GM23338 (cell line): ENCODE measurements at regions not wholly inside any gene's neighbourhood (a gene's known extent, or its start where the extent isn't known, plus 50 kb on each side); places are given as distances from the start of the nearest gene placed in this dataset.
A peak's percentile ranks its signal among the peaks of the same experiment; 100 is the strongest.

Experiments
- ATAC-seq: fragments of 200-7000 bp; cut with Tn5 transposase; 3 replicates; pipeline ENCODE4 v1.9.1; 2020
- DNase-seq: peaks from one replicate; pipeline ENCODE4 v3.0.0-alpha.2; 2015; ENCODE audit warnings: low spot score
- H2AFZ ChIP-seq: fragments of 200-600 bp; sonication (generic); 2 replicates; pipeline ENCODE4 v1.8.0; 2016; ENCODE audit warnings: antibody characterized with exemption, mild to moderate bottlenecking, moderate library complexity
- H3F3A ChIP-seq: fragments of 200-600 bp; sonication (generic); replicated peaks from 2 replicates; pipeline ENCODE4 v1.8.0; 2017; ENCODE audit warnings: antibody characterized with exemption, mixed run types, low read depth
- H3K27ac ChIP-seq: fragments of 200-600 bp; sonication (generic); 2 replicates; pipeline ENCODE4 v1.6.1; 2016; ENCODE audit warnings: low read depth
- H3K27me3 ChIP-seq: fragments of 200-600 bp; sonication (generic); 2 replicates; pipeline ENCODE4 v1.8.0; 2016; ENCODE audit warnings: mild to moderate bottlenecking, mixed run types, moderate library complexity; ENCODE audit not compliant: insufficient read depth
- H3K36me3 ChIP-seq: fragments of 200-600 bp; sonication (generic); 2 replicates; pipeline ENCODE4 v1.8.0; 2016; ENCODE audit warnings: mild to moderate bottlenecking; ENCODE audit not compliant: insufficient read depth
- H3K4me1 ChIP-seq: fragments of 200-600 bp; sonication (generic); 2 replicates; pipeline ENCODE4 v1.8.0; 2016; ENCODE audit warnings: mild to moderate bottlenecking, moderate library complexity; ENCODE audit not compliant: insufficient read depth
- H3K4me2 ChIP-seq: fragments of 200-600 bp; sonication (generic); 2 replicates; pipeline ENCODE4 v1.7.1; 2017; ENCODE audit warnings: mixed run types
- H3K4me3 ChIP-seq: fragments of 200-600 bp; sonication (generic); 2 replicates; pipeline ENCODE4 v1.6.1; 2016; ENCODE audit warnings: mixed run types
- H3K79me2 ChIP-seq: fragments of 200-600 bp; sonication (generic); replicated peaks from 2 replicates; pipeline ENCODE4 v1.8.0; 2017; ENCODE audit warnings: mild to moderate bottlenecking; ENCODE audit not compliant: insufficient read depth
- H3K9me2 ChIP-seq: fragments of 200-600 bp; sonication (generic); 2 replicates; pipeline ENCODE4 v1.8.0; 2017; ENCODE audit not compliant: insufficient read depth
- H4K20me1 ChIP-seq: fragments of 200-600 bp; sonication (generic); replicated peaks from 2 replicates; pipeline ENCODE4 v1.8.0; 2017; ENCODE audit warnings: mild to moderate bottlenecking; ENCODE audit not compliant: insufficient read depth
- H3K27ac Mint-ChIP-seq: 2 replicates; pipeline ENCODE4 v1.8.0; 2020; ENCODE audit warnings: inconsistent platforms, mild to moderate bottlenecking, moderate library complexity, mixed read lengths
- H3K27me3 Mint-ChIP-seq: 3 replicates; pipeline ENCODE4 v1.8.0; 2022; ENCODE audit warnings: low read depth, mild to moderate bottlenecking, moderate library complexity, mixed read lengths, inconsistent platforms; ENCODE audit not compliant: insufficient read depth, poor library complexity
- H3K36me3 Mint-ChIP-seq: 3 replicates; pipeline ENCODE4 v1.8.0; 2021; ENCODE audit warnings: low read depth, mild to moderate bottlenecking, inconsistent platforms, moderate library complexity, mixed read lengths
- H3K4me1 Mint-ChIP-seq: 3 replicates; pipeline ENCODE4 v1.8.0; 2020; ENCODE audit warnings: mild to moderate bottlenecking, inconsistent platforms, mixed read lengths
- H3K4me3 Mint-ChIP-seq: 3 replicates; pipeline ENCODE4 v1.8.0; 2021; ENCODE audit warnings: moderate library complexity, mild to moderate bottlenecking, inconsistent platforms, mixed read lengths
- H3K9me3 Mint-ChIP-seq: 3 replicates; pipeline ENCODE4 v1.8.0; 2020; ENCODE audit warnings: moderate library complexity, mild to moderate bottlenecking, inconsistent platforms, mixed read lengths
- CREB1 ChIP-seq: fragments of 250-450 bp; sonication (Bioruptor Pico); IDR thresholded peaks from 2 replicates; pipeline ENCODE4 v1.5.0; 2020; ENCODE audit warnings: low read depth, mild to moderate bottlenecking, moderate library complexity
- EZH2 ChIP-seq: fragments of 200-600 bp; sonication (generic); IDR thresholded peaks from one replicate; pipeline ENCODE4 v1.8.0; 2017; ENCODE audit warnings: antibody characterized with exemption, mild to moderate bottlenecking, low read depth; ENCODE audit not compliant: unreplicated experiment
- EZH2phosphoT487 ChIP-seq: fragments of 200-600 bp; sonication (generic); IDR thresholded peaks from one replicate; pipeline ENCODE4 v1.8.1; 2018; ENCODE audit warnings: antibody characterized with exemption; ENCODE audit not compliant: unreplicated experiment
- JUNB ChIP-seq: IDR thresholded peaks from one replicate; pipeline ENCODE4 v1.6.1; 2016; ENCODE audit warnings: antibody characterized with exemption; ENCODE audit not compliant: unreplicated experiment
- NANOG ChIP-seq: IDR thresholded peaks from 2 replicates; pipeline ENCODE4 v1.6.1; 2016; ENCODE audit warnings: antibody characterized with exemption, borderline replicate concordance
- POLR2AphosphoS5 ChIP-seq: IDR thresholded peaks from 2 replicates; pipeline ENCODE4 v1.6.1; 2016; ENCODE audit warnings: antibody characterized with exemption, low read depth
- STAT1 ChIP-seq: IDR thresholded peaks from one replicate; pipeline ENCODE4 v1.6.1; 2016; ENCODE audit warnings: antibody characterized with exemption; ENCODE audit not compliant: unreplicated experiment
- ZNF114 ChIP-seq: fragments of 250-450 bp; sonication (Bioruptor Pico); IDR thresholded peaks from 2 replicates; pipeline ENCODE4 v1.5.0; 2020; ENCODE audit warnings: mild to moderate bottlenecking, moderate library complexity
- ZNF331 ChIP-seq: fragments of 250-450 bp; sonication (Bioruptor Pico); IDR thresholded peaks from 2 replicates; pipeline ENCODE4 v1.5.0; 2020; ENCODE audit warnings: low read depth, mild to moderate bottlenecking, moderate library complexity
- TF ChIP-seq, protein P1 (sequence below), 2 experiments: fragments of 200-600 bp in 1 of 2; sonication (generic) in 1 of 2; conservative IDR thresholded peaks; 2 replicates each; pipeline versions ENCODE4 v1.5.1 to v1.6.1; 2016 to 2017; ENCODE audit warnings: antibody characterized with exemption in 2 of 2, low read depth in 2 of 2, mild to moderate bottlenecking in 2 of 2, moderate library complexity in 1 of 2
- TF ChIP-seq, protein P2 (sequence below): IDR thresholded peaks from one replicate; pipeline ENCODE4 v1.6.1; 2018; ENCODE audit warnings: antibody characterized with exemption; ENCODE audit not compliant: unreplicated experiment
- TF ChIP-seq, protein P3 (sequence below): fragments of 250-450 bp; sonication (Bioruptor Pico); IDR thresholded peaks from 2 replicates; pipeline ENCODE4 v1.5.0; 2020; ENCODE audit warnings: mild to moderate bottlenecking, moderate library complexity
- TF ChIP-seq, protein P4 (sequence below): IDR thresholded peaks from 2 replicates; pipeline ENCODE4 v1.6.1; 2016; ENCODE audit warnings: antibody characterized with exemption

DNA sequence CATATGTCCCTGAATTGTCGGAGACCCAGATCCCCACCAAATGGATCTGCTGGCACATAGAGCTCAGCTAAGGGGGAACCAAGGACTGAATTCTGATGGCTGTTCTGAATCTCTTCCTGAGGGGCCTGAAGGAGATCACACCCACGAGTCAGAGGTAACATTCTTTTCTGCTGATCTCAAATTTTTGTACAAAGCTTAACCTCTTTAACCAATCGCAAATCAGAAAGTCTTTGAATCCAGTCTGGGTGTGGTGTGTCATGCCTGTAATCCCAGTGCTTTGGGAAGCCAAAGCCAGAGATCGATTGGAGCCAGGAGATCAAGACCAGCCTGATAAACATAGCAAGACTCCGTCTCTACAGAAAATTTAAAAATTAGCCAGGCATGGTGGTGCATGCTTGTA, 62.8 kb upstream of the PRRC2C start:
- no peaks in the 10 kb centered on the region for H3K27me3 ChIP-seq
- peak overlapping the region; percentile 85; the same call in 1 of the 2 replicates for H3K27ac ChIP-seq
- H3K9me2 ChIP-seq: no peaks in the 10 kb centered on the region
- Mint-ChIP-seq H3K4me1 (peaks cover 31% of the 10 kb centered on the region), H3K27ac (no peak overlapping the region), H3K4me3 (no peak overlapping the region), H3K36me3 (peaks cover 28% of the 10 kb centered on the region), H3K9me3 (peaks cover 28% of the 10 kb centered on the region), H3K27me3 (peaks cover 8% of the 10 kb centered on the region)
- TF ChIP-seq CREB1 (no peak), ZNF331 (no peak), POLR2AphosphoS5 (no peak), NANOG (no peak), STAT1 (no peak), ZNF114 (no peak), EZH2phosphoT487 (no peak), EZH2 (no peak), JUNB (no peak)
- TF ChIP-seq, protein P1, sequence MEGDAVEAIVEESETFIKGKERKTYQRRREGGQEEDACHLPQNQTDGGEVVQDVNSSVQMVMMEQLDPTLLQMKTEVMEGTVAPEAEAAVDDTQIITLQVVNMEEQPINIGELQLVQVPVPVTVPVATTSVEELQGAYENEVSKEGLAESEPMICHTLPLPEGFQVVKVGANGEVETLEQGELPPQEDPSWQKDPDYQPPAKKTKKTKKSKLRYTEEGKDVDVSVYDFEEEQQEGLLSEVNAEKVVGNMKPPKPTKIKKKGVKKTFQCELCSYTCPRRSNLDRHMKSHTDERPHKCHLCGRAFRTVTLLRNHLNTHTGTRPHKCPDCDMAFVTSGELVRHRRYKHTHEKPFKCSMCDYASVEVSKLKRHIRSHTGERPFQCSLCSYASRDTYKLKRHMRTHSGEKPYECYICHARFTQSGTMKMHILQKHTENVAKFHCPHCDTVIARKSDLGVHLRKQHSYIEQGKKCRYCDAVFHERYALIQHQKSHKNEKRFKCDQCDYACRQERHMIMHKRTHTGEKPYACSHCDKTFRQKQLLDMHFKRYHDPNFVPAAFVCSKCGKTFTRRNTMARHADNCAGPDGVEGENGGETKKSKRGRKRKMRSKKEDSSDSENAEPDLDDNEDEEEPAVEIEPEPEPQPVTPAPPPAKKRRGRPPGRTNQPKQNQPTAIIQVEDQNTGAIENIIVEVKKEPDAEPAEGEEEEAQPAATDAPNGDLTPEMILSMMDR (conservative IDR thresholded peaks at IDR 0.05; ENCODE audit: low read depth in 2 of 2): no peak
- TF ChIP-seq, protein P2, sequence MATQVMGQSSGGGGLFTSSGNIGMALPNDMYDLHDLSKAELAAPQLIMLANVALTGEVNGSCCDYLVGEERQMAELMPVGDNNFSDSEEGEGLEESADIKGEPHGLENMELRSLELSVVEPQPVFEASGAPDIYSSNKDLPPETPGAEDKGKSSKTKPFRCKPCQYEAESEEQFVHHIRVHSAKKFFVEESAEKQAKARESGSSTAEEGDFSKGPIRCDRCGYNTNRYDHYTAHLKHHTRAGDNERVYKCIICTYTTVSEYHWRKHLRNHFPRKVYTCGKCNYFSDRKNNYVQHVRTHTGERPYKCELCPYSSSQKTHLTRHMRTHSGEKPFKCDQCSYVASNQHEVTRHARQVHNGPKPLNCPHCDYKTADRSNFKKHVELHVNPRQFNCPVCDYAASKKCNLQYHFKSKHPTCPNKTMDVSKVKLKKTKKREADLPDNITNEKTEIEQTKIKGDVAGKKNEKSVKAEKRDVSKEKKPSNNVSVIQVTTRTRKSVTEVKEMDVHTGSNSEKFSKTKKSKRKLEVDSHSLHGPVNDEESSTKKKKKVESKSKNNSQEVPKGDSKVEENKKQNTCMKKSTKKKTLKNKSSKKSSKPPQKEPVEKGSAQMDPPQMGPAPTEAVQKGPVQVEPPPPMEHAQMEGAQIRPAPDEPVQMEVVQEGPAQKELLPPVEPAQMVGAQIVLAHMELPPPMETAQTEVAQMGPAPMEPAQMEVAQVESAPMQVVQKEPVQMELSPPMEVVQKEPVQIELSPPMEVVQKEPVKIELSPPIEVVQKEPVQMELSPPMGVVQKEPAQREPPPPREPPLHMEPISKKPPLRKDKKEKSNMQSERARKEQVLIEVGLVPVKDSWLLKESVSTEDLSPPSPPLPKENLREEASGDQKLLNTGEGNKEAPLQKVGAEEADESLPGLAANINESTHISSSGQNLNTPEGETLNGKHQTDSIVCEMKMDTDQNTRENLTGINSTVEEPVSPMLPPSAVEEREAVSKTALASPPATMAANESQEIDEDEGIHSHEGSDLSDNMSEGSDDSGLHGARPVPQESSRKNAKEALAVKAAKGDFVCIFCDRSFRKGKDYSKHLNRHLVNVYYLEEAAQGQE: no peak
- TF ChIP-seq, protein P3, sequence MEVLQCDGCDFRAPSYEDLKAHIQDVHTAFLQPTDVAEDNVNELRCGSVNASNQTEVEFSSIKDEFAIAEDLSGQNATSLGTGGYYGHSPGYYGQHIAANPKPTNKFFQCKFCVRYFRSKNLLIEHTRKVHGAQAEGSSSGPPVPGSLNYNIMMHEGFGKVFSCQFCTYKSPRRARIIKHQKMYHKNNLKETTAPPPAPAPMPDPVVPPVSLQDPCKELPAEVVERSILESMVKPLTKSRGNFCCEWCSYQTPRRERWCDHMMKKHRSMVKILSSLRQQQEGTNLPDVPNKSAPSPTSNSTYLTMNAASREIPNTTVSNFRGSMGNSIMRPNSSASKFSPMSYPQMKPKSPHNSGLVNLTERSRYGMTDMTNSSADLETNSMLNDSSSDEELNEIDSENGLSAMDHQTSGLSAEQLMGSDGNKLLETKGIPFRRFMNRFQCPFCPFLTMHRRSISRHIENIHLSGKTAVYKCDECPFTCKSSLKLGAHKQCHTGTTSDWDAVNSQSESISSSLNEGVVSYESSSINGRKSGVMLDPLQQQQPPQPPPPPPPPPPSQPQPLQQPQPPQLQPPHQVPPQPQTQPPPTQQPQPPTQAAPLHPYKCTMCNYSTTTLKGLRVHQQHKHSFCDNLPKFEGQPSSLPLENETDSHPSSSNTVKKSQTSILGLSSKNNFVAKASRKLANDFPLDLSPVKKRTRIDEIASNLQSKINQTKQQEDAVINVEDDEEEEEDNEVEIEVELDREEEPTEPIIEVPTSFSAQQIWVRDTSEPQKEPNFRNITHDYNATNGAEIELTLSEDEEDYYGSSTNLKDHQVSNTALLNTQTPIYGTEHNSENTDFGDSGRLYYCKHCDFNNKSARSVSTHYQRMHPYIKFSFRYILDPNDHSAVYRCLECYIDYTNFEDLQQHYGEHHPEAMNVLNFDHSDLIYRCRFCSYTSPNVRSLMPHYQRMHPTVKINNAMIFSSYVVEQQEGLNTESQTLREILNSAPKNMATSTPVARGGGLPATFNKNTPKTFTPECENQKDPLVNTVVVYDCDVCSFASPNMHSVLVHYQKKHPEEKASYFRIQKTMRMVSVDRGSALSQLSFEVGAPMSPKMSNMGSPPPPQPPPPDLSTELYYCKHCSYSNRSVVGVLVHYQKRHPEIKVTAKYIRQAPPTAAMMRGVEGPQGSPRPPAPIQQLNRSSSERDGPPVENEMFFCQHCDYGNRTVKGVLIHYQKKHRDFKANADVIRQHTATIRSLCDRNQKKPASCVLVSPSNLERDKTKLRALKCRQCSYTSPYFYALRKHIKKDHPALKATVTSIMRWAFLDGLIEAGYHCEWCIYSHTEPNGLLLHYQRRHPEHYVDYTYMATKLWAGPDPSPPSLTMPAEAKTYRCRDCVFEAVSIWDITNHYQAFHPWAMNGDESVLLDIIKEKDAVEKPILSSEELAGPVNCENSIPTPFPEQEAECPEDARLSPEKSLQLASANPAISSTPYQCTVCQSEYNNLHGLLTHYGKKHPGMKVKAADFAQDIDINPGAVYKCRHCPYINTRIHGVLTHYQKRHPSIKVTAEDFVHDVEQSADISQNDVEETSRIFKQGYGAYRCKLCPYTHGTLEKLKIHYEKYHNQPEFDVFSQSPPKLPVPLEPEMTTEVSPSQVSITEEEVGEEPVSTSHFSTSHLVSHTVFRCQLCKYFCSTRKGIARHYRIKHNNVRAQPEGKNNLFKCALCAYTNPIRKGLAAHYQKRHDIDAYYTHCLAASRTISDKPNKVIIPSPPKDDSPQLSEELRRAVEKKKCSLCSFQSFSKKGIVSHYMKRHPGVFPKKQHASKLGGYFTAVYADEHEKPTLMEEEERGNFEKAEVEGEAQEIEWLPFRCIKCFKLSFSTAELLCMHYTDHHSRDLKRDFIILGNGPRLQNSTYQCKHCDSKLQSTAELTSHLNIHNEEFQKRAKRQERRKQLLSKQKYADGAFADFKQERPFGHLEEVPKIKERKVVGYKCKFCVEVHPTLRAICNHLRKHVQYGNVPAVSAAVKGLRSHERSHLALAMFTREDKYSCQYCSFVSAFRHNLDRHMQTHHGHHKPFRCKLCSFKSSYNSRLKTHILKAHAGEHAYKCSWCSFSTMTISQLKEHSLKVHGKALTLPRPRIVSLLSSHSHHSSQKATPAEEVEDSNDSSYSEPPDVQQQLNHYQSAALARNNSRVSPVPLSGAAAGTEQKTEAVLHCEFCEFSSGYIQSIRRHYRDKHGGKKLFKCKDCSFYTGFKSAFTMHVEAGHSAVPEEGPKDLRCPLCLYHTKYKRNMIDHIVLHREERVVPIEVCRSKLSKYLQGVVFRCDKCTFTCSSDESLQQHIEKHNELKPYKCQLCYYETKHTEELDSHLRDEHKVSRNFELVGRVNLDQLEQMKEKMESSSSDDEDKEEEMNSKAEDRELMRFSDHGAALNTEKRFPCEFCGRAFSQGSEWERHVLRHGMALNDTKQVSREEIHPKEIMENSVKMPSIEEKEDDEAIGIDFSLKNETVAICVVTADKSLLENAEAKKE: no peak
- TF ChIP-seq, protein P4, sequence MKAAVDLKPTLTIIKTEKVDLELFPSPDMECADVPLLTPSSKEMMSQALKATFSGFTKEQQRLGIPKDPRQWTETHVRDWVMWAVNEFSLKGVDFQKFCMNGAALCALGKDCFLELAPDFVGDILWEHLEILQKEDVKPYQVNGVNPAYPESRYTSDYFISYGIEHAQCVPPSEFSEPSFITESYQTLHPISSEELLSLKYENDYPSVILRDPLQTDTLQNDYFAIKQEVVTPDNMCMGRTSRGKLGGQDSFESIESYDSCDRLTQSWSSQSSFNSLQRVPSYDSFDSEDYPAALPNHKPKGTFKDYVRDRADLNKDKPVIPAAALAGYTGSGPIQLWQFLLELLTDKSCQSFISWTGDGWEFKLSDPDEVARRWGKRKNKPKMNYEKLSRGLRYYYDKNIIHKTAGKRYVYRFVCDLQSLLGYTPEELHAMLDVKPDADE: no peak
- no peaks in the 10 kb centered on the region for H4K20me1 ChIP-seq
- no peak overlapping the region for H3K4me3 ChIP-seq
- ATAC-seq (no peak), DNase-seq (no peak)
- H3F3A ChIP-seq: no peaks in the 10 kb centered on the region
- H2AFZ ChIP-seq: peak overlapping the region; percentile 1
- peaks cover 24% of the 10 kb centered on the region for H3K4me1 ChIP-seq
- no peaks in the 10 kb centered on the region for H3K79me2 ChIP-seq
- H3K4me2 ChIP-seq: no peak overlapping the region
- no peaks in the 10 kb centered on the region for H3K36me3 ChIP-seq
